Globus pallidus (tissue), 1 donor: ENCODE measurements at regions not wholly inside any gene's neighbourhood (a gene's known extent, or its start where the extent isn't known, plus 50 kb on each side); places are given as distances from the start of the nearest gene placed in this dataset.
"Not testable (repeated sequence)": the region's sequence is repeated elsewhere in the genome, so short reads cannot be mapped to it uniquely, and the experiment has no call there.

Source experiments
- DNase-seq: peaks from one replicate; pipeline ENCODE4 v3.0.0-alpha.2; 2015; ENCODE audit warnings: low spot score

- no peak for DNase-seq
These were observed 1319.8 kb downstream of the TBC1D22A start for GRCh38 chr22:48082284-48082683.

DNA sequence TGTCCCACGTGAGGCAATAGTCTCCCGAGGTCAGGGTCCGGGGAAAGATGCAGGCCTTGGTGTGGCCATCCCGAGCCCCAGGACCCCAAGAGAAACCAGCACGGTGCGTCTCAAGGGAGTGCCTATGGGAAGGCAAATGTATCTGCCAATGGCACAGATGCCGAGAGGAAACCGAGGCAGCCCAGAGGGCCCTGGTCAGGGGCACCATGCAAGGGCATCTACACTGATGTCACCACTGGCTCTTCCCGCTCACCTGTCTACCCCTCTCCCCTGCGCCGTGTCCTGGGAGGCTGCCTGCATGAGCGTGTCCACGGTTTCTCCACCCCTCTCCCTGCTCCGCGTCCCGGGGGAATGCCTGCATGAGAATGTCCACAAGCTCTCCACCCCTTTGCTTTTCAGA is 1318.8 kb downstream of the TBC1D22A start:
- no peak for DNase-seq

DNA sequence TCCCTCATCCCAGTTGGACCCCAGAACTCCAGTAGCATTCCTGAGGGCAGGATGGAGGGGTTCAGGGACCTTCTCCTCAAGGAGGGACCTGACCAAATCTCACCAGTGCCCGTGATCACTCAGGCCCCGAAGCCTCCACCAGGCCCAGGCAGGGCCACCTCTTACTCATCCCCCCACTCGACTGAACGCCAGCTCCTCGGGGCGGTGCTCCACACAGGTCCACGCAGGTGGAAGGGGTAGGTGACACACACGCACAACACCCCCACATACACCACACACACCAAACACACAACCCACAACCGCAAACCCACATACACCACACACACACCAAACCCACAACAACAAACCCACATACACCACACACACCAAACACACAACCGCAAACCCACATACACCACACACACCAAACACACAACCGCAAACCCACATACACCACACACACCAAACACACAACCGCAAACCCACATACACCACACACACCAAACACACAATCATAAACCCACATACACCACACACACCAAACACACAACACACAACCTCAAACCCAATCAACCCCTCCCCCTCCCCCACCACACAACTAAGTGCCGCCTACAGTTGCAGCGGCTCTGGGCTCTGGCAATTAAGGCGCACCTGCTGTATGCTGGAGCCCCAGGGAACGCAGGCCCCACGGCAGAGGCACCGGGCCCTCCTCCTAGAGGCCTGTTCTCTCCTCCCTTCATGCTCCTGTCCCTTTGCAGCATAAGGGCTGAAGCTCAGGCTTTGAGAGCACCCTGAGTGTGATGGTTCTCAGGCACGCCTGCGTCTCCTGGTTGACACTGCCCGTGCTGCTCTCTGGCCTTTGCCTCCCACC is 1318.1 kb downstream of the TBC1D22A start:
- no peak for DNase-seq

- DNase-seq: no peak
These were observed 1317.2 kb downstream of the TBC1D22A start for GRCh38 chr22:48079505-48080290.

DNA sequence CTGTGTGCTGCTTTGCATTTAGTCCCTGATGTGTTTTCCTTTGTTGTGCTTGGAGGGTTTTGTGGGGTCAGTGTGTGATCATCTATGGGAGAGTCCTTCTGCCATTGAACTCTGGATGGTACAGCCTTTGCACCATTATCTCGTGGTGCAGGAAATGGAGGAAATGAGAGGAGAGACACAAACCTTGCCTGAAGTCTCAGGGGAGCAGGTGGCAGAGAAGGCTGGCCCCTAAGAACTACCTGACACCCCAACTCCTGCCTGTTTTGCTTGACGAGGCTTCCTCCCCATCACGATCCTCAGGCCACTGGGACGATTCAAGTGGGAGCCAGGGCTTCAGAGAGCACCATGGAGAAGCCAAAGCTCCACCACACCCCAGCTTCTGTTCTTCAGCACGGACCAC is 1316.4 kb downstream of the TBC1D22A start:
- no peak for DNase-seq

- DNase-seq: no peak
These were observed 1315.2 kb downstream of the TBC1D22A start for GRCh38 chr22:48077699-48078098.

- no peak for DNase-seq
These were observed 1313.6 kb downstream of the TBC1D22A start for GRCh38 chr22:48076008-48076407.

- no peak for DNase-seq
These were observed 1313.2 kb downstream of the TBC1D22A start for GRCh38 chr22:48075604-48076003.

DNA sequence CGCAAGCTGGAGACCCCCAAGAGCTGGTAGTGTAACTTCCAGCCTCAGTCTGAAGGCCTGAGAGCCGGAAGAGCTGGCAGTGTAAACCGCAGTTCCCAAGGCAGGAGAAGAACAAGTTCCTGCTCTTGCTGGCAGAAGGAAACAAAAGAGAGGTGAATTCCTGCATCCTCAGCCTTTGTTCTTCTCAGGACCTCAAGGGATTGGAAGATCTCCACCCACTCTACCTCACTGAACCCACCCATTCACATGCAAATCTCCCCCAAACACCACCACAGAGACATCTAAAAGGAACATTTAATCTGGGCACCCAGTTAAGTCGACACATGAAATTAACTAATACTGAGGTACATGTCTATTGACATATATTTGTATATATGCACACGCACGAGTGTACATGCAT is 1310.3 kb downstream of the TBC1D22A start:
- no peak for DNase-seq

GRCh38 chr22:48071828-48072227 is 1309.4 kb downstream of the TBC1D22A start:
- DNase-seq: no peak

- DNase-seq: no peak
These were observed 1308.9 kb downstream of the TBC1D22A start for GRCh38 chr22:48071305-48071704.

DNA sequence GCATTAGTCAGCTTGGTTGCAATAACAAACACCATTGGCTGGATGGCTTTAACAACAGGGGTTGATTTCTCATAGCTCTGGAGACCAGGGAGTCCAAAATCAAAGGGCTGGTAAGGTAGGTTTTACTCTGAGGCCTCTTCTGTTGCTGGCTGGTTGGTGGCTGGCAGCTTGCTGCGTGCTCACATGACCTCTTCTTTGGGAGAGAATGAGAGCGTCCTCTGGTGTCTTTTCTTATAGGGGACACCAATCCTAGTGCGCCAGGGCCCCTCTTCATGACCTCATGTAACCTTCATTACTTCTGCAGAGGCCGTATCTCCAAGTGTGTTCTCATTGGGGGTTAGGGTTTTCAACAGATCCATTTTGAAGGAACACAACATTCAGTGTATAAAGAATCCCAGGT is 1308.3 kb downstream of the TBC1D22A start:
- DNase-seq: no peak

- no peak for DNase-seq
These were observed 1307.6 kb downstream of the TBC1D22A start for GRCh38 chr22:48070083-48070482.

- DNase-seq: no peak
These were observed 1306.8 kb downstream of the TBC1D22A start for GRCh38 chr22:48069256-48069655.

- no peak for DNase-seq
These were observed 1306.0 kb downstream of the TBC1D22A start for GRCh38 chr22:48068323-48068885.

DNA sequence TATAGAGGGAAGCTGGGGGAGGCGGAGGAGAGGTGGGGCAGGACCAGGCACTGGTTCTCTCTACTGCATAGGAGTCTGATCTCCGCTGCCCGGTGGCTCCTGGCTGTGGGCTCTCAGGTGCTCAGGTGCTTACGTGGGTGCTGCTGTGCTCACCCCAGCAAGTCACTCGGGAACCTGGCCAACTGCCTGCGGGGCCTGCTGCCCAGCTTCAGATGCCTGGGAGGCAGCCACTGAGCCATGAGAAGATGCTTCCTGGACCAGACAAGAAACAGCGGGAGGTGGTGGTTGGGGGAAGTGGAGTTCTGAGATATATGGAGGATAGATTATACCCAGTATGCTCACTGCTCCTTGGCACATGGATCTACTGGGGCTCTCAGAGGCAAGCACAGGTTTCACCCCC is 1303.4 kb downstream of the TBC1D22A start:
- DNase-seq: no peak

GRCh38 chr22:48061726-48062125 is 1299.3 kb downstream of the TBC1D22A start:
- no peak for DNase-seq

DNA sequence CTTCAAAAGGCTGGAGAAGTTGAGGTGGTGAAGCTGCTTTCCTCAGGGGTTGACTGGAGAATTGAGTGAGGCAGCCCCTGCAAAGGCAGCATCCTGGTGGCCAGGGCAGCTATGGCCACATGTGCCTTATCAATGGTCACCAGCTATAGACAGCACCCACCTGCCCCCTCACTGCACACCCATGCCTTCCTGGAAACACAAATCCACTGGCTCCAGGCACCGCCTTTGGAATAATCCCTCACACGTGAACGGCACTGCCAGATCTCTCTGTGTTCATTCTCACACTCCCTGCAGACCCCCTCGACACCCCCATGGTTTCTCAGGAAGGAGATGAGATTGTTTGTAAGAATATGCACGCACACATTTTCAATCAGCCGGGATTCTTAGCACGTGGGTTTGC is 1297.8 kb downstream of the TBC1D22A start:
- DNase-seq: no peak

DNA sequence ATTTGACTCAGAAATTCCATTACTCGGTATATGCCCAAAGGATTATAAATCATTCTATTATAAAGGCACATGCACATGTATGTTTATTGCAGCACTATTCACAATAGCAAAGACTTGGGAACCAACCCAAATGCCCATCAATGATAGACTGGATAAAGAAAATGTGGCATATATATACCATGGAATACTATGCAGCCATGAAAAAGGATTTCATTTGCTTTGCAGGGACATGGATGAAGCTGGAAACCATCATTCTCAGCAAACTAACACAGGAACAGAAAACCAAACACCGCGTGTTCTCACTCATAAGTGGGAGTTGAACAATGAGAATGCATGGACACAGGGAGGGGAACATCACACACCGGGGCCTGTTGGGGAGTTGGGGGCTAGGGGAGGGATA is 1297.1 kb downstream of the TBC1D22A start:
- not testable (repeated sequence) for DNase-seq

DNA sequence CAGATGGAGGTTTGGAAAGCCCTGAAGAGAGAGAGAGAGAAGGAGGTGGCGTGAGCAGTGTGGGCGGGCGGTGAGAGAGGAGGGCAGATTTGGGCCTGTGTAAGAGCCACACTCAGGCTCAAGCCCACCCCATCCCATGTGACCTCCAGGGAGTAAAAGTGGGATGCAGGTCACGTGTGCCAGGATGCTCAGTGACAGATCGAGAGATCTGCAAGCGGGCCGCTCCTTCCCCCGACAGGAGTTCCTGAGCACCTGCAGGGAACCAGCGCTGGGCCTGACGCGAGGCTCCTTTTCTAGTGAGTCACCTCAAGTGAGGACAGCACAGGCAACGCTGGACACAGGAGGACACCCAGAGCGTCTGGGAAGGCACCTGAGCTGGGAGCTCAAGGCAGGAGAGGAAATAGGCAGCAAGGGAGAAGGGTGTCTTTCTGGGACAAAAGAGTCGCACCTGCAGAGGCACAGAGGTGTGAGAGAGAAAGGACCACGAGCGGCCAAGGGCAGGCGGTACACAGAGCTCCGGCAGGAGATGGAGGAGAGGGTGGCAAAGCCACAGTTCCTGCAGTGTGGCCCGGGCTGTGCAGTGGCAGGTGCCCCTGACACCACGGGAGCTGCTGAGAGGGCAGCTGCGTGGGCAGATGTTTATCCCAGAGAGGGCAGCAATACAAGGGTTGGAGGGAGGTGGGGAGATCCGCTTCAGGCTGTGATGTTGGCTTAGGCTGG is 1294.8 kb downstream of the TBC1D22A start:
- no peak for DNase-seq

DNA sequence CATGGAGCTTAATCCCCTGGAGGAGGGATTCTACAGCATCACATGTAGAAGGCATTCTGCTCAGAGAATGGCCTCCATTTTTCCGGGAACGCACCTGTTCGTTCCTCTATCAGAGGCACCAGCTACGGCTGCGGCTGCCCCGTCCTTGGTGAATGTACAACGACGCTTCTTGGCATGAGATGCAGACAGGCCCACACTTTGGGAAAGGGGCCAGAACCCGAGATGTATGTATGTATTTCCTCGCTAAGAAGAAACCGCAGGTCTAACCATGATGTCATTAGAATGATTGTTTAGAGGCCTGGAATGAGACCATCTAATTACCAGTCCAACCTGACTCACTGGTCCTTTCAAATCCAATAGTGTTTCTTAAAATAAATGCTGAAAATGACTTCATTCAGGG is 1293.4 kb downstream of the TBC1D22A start:
- DNase-seq: no peak

DNA sequence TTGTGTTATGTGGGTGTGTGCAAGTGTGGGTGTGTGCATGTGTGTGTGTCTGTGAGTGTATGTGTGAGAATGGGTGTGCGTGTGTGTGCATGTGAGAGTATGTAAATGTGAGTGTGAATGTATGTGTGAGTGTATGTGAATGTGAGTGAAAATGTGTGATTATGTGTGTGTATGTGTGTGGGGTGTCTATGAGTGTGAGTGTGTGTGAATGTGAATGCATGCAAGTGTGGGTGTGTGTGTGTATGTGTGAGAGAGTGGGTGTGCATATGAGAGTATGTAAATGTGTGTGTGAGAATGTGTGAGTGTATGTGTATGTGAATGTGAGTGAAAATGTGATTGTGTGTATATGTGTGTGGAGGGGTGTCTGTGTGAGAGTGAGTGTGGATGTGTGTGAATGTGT is 1292.7 kb downstream of the TBC1D22A start:
- DNase-seq: no peak
